IMR-90 (cell line): ENCODE measurements at regions not wholly inside any gene's neighbourhood (a gene's known extent, or its start where the extent isn't known, plus 50 kb on each side); places are given as distances from the start of the nearest gene placed in this dataset.

Experiments used
- CEBPB ChIP-seq: IDR thresholded peaks from 2 replicates; pipeline ENCODE4 v1.6.1; 2012; ENCODE audit warnings: low read depth, low read length, improper control_type of control experiment
- CHD1 ChIP-seq: IDR thresholded peaks from 2 replicates; pipeline ENCODE4 v1.6.1; 2012; ENCODE audit warnings: low read depth, low read length, improper control_type of control experiment
- CTCF ChIP-seq: conservative IDR thresholded peaks from 2 replicates; pipeline ENCODE4 v1.5.1; 2012; ENCODE audit warnings: mild to moderate bottlenecking, low read depth, low read length, improper control_type of control experiment
- MXI1 ChIP-seq: IDR thresholded peaks from 2 replicates; pipeline ENCODE4 v1.6.1; 2012; ENCODE audit warnings: low read depth, mild to moderate bottlenecking, low read length, moderate library complexity, borderline replicate concordance
- RAD21 ChIP-seq: IDR thresholded peaks from 2 replicates; pipeline ENCODE4 v1.6.1; 2012; ENCODE audit warnings: low read length, improper control_type of control experiment
- USF2 ChIP-seq: fragments of 150-350 bp; IDR thresholded peaks from 2 replicates; pipeline ENCODE4 v1.6.1; 2017; ENCODE audit warnings: mild to moderate bottlenecking, antibody characterized with exemption, low read length, low read depth

- no peak for TF ChIP-seq RAD21
- TF ChIP-seq CEBPB: no peak
- no peak for TF ChIP-seq MXI1
- no peak for TF ChIP-seq CTCF
- no peak for TF ChIP-seq CHD1
- TF ChIP-seq USF2: no peak
Observed at GRCh38 chr5:2570586-2570985, 180.9 kb downstream of the IRX2 start.
